Thymus (tissue), 11 donors: ENCODE measurements at regions not wholly inside any gene's neighbourhood (a gene's known extent, or its start where the extent isn't known, plus 50 kb on each side); places are given as distances from the start of the nearest gene placed in this dataset.

Experiments used
- DNase-seq, 9 donors: peaks; one replicate each; pipeline ENCODE4 v3.0.0-alpha.2; 2013; ENCODE audit warnings: low spot score in 9 of 9, low read depth in 6 of 9, missing footprints in 1 of 9
- H3K27ac ChIP-seq, 2 donors: one replicate each; pipeline ENCODE4 v1.5.1; 2013; ENCODE audit warnings: control low read depth in 1 of 2, low read depth in 1 of 2, low read length in 1 of 2, mild to moderate bottlenecking in 1 of 2, moderate library complexity in 1 of 2
- H3K27me3 ChIP-seq, 2 donors: one replicate each; pipeline ENCODE4 v1.5.1; 2013; ENCODE audit warnings: low read length in 1 of 2; ENCODE audit not compliant: control insufficient read depth in 2 of 2, insufficient read depth in 1 of 2
- H3K36me3 ChIP-seq, 2 donors: one replicate each; pipeline ENCODE4 v1.5.1; 2013; ENCODE audit warnings: low read length in 1 of 2, mild to moderate bottlenecking in 1 of 2, moderate library complexity in 1 of 2; ENCODE audit not compliant: control insufficient read depth in 2 of 2, insufficient read depth in 2 of 2
- H3K4me1 ChIP-seq, 2 donors: one replicate each; pipeline ENCODE4 v1.5.1; 2013; ENCODE audit warnings: low read length in 2 of 2; ENCODE audit not compliant: control insufficient read depth in 2 of 2, insufficient read depth in 2 of 2
- H3K4me3 ChIP-seq, 2 donors: one replicate each; pipeline ENCODE4 v1.5.1; 2013; ENCODE audit warnings: low read length in 2 of 2, control low read depth in 1 of 2, mild to moderate bottlenecking in 1 of 2
- H3K9me3 ChIP-seq, 2 donors: one replicate each; pipeline ENCODE4 v1.5.1; 2013; ENCODE audit warnings: low read length in 1 of 2, mild to moderate bottlenecking in 1 of 2; ENCODE audit not compliant: control insufficient read depth in 2 of 2, insufficient read depth in 1 of 2
- WGBS: extraction: QIAGEN DNeasy Blood & Tissue Kit; methylation state at CpG from one replicate; pipeline ENCODE4 v1.1.7; 2013; 5-methylcytosine and 5-hydroxymethylcytosine counted together
- donor health status: healthy.

- H3K27me3 ChIP-seq: no peaks in the 10 kb centered on the region
- no peak overlapping the region for H3K4me3 ChIP-seq
- no peak for DNase-seq
- no peaks in the 10 kb centered on the region for H3K36me3 ChIP-seq
- 96% methylated on average over 2 of the region's 2 CpGs for WGBS
- H3K4me1 ChIP-seq: peaks cover 20 to 52% of the 10 kb centered on the region in 2 donors
- H3K9me3 ChIP-seq: peaks cover 1 to 8% of the 10 kb centered on the region in 2 donors
- H3K27ac ChIP-seq: no peak overlapping the region
Observed at GRCh38 chr1:235014756-235015155, 113.9 kb downstream of the TOMM20 start.

DNA sequence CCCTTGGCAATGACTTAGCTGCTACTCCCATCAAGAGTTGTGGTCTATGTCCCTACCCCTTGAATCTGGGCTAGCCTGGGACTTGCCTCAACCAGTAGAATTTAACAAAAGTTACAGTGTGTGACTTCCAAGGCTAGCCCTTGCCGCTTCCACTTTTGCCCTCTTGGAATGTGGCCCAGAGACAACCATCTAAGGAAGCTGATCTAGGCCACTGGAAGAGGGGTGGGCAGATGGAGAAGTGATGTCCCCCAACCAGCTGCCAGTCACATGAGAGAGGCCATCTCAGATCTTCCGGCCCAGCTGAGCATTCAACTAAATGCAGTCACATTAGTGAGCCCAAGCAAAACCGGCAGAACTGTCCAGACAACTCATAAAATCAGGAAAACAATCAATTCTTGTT is 115.1 kb downstream of the TOMM20 start:
- Histone ChIP-seq H3K9me3 (peaks cover 1 to 9% of the 10 kb centered on the region in 2 donors), H3K36me3 (no peaks in the 10 kb centered on the region), H3K27me3 (no peaks in the 10 kb centered on the region), H3K4me1 (peaks cover 20 to 49% of the 10 kb centered on the region in 2 donors), H3K4me3 (no peak overlapping the region), H3K27ac (peak overlapping the region in 1 of 2 donors; percentile 60)
- 98% methylated on average over 3 of the region's 3 CpGs for WGBS
- no peak for DNase-seq

DNA sequence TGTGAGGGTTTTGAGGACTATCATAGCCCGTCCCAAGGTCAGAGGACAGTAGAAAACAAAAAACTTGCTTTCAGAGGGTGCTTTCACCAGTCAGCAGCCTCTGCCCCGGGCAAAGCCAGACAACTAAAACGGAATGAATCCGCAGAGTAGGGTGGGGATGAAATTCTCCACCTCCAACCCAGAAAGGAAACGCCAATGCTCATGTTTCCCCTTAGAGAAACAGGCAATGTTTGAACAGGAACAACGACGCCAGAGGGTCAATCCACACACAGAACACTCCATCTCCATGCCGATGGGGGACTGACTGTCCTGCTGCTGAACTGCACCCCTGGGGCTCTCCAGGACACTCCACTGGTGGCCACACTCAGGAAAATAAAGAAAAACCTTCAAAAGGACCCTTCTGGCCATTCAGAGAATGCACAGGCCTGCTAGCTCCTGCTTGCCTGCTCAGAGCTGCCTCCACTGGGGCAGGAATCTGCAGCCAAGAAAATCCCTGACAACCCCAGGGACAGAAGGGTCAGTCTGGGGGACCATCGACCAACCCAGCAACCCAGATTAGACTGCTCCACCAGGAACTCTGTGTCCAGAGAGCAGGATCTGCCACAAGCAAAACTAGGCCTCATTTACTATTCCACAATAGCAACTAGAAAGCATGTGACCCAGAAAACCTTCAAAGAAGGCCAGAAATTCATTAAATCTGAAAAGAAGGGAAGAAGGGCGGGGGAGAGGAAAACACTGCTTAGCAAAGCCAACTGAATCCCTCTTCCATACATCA is 116.0 kb downstream of the TOMM20 start:
- WGBS: 43% methylated on average over 10 of the region's 10 CpGs
- H3K4me3 ChIP-seq: no peak overlapping the region
- no peak for DNase-seq

GRCh38 chr1:235011599-235012435 is 116.8 kb downstream of the TOMM20 start:
- peaks cover 20 to 47% of the 10 kb centered on the region in 2 donors for H3K4me1 ChIP-seq
- H3K36me3 ChIP-seq: no peaks in the 10 kb centered on the region
- 8% methylated on average over 22 of the region's 22 CpGs for WGBS
- peaks cover 0 to 10% of the 10 kb centered on the region in 2 donors for H3K9me3 ChIP-seq
- H3K27ac ChIP-seq: peak overlapping the region; percentile 83 to 93
- peak overlapping the region in 1 of 2 donors; percentile 4 for H3K4me3 ChIP-seq
- peak; percentile 43 to 89 (median 63) for DNase-seq
- no peaks in the 10 kb centered on the region for H3K27me3 ChIP-seq

More for the DNA sequence above, 116.0 kb downstream of the TOMM20 start:
- no peaks in the 10 kb centered on the region for H3K36me3 ChIP-seq
- peak overlapping the region; percentile 83 to 93 for H3K27ac ChIP-seq
- H3K27me3 ChIP-seq: no peaks in the 10 kb centered on the region
- H3K9me3 ChIP-seq: peaks cover 0 to 7% of the 10 kb centered on the region in 2 donors
- H3K4me1 ChIP-seq: peaks cover 20 to 43% of the 10 kb centered on the region in 2 donors

DNA sequence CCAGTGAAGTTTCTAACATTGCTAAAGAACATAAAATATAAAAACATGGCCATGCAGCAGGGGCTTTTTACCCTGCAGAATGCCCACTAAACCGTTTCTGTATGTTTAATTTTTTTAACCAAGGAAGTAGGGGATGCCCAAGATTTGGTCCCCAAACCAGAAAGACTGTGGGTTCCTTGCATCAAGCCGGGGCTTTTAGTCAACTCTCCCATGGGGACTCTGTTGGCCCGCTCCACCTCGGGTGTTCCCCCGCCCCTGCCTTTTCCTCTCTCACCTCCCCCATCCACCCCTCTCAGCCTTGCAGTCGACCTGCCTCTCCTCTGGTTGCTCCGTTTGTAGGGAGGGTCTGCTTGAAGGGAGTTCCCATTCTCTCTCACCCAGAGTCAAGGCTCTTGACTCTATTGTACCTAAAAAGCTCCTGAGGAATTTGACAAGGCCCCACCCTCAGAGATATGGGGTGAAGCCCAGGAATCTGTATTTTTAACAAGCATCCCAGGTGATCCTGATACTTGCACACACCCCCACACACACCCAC is 117.5 kb downstream of the TOMM20 start:
- Histone ChIP-seq H3K9me3 (peaks cover 0 to 10% of the 10 kb centered on the region in 2 donors), H3K27ac (peak overlapping the region; percentile 83 to 93), H3K4me3 (peak overlapping the region in 1 of 2 donors; percentile 4), H3K4me1 (peaks cover 20 to 49% of the 10 kb centered on the region in 2 donors), H3K27me3 (no peaks in the 10 kb centered on the region), H3K36me3 (no peaks in the 10 kb centered on the region)
- no peak for DNase-seq
- 64% methylated on average over 7 of the region's 7 CpGs for WGBS

- no peaks in the 10 kb centered on the region for H3K36me3 ChIP-seq
- no peak overlapping the region for H3K4me3 ChIP-seq
- DNase-seq: no peak
- WGBS: 98% methylated on average over 13 of the region's 13 CpGs
- H3K27ac ChIP-seq: peak overlapping the region; percentile 37 to 52
- peaks cover 20 to 40% of the 10 kb centered on the region in 2 donors for H3K4me1 ChIP-seq
- no peaks in the 10 kb centered on the region for H3K27me3 ChIP-seq
- peaks cover 0 to 10% of the 10 kb centered on the region in 2 donors for H3K9me3 ChIP-seq
Observed at GRCh38 chr1:235009561-235010306, 118.9 kb downstream of the TOMM20 start.

- Histone ChIP-seq H3K27me3 (no peaks in the 10 kb centered on the region), H3K9me3 (peaks cover 0 to 10% of the 10 kb centered on the region in 2 donors), H3K4me3 (no peak overlapping the region), H3K36me3 (no peaks in the 10 kb centered on the region), H3K4me1 (peaks cover 20 to 40% of the 10 kb centered on the region in 2 donors), H3K27ac (no peak overlapping the region)
- WGBS: 90% methylated on average over 7 of the region's 7 CpGs
- DNase-seq: no peak
Observed at GRCh38 chr1:235009074-235009473, 119.6 kb downstream of the TOMM20 start.

GRCh38 chr1:235008239-235008638 is 120.4 kb downstream of the TOMM20 start:
- Histone ChIP-seq H3K4me3 (no peak overlapping the region), H3K27me3 (no peaks in the 10 kb centered on the region), H3K27ac (no peak overlapping the region), H3K9me3 (peaks cover 0 to 10% of the 10 kb centered on the region in 2 donors), H3K4me1 (peaks cover 20 to 40% of the 10 kb centered on the region in 2 donors), H3K36me3 (no peaks in the 10 kb centered on the region)
- no peak for DNase-seq
